HG03066 (cell line): ENCODE measurements at regions not wholly inside any gene's neighbourhood (a gene's known extent, or its start where the extent isn't known, plus 50 kb on each side); places are given as distances from the start of the nearest gene placed in this dataset.
"Not testable (repeated sequence)": the region's sequence is repeated elsewhere in the genome, so short reads cannot be mapped to it uniquely, and the experiment has no call there.

Experiments used
- ATAC-seq: cut with Tn5 transposase; IDR thresholded peaks from one replicate; pipeline ENCODE4 v1.9.1; 2021; ENCODE audit warnings: low read depth; ENCODE audit not compliant: unreplicated experiment

GRCh38 chr7:26959290-26959689 is 94.9 kb upstream of the SKAP2 start:
- no peak for ATAC-seq

GRCh38 chr7:26958834-26959233 is 94.4 kb upstream of the SKAP2 start:
- no peak for ATAC-seq

- no peak for ATAC-seq
Measured at GRCh38 chr7:26955516-26955915, 91.1 kb upstream of the SKAP2 start.

- ATAC-seq, result no peak
Measured at GRCh38 chr7:26954951-26955350, 90.6 kb upstream of the SKAP2 start.

GRCh38 chr7:26951407-26951950 is 87.1 kb upstream of the SKAP2 start:
- no peak for ATAC-seq

GRCh38 chr7:26950889-26951288 is 86.5 kb upstream of the SKAP2 start:
- no peak for ATAC-seq

- no peak for ATAC-seq
Measured at GRCh38 chr7:26949319-26949718, 84.9 kb upstream of the SKAP2 start.

- ATAC-seq, result no peak
Measured at GRCh38 chr7:26948617-26949118, 84.3 kb upstream of the SKAP2 start.

GRCh38 chr7:26944501-26945358 is 80.3 kb upstream of the SKAP2 start:
- no peak for ATAC-seq

GRCh38 chr7:26937939-26938623 is 73.7 kb upstream of the SKAP2 start:
- no peak for ATAC-seq

GRCh38 chr7:26937306-26937705 is 72.9 kb upstream of the SKAP2 start:
- ATAC-seq, result no peak

GRCh38 chr7:26932616-26933015 is 68.2 kb upstream of the SKAP2 start:
- not testable (repeated sequence) for ATAC-seq

GRCh38 chr7:26930845-26931244 is 66.5 kb upstream of the SKAP2 start:
- ATAC-seq, result no peak

- no peak for ATAC-seq
Measured at GRCh38 chr7:26930201-26930600, 65.8 kb upstream of the SKAP2 start.

- no peak for ATAC-seq
Measured at GRCh38 chr7:26928703-26929347, 64.4 kb upstream of the SKAP2 start.

GRCh38 chr7:26925768-26926167 is 61.4 kb upstream of the SKAP2 start:
- ATAC-seq, result no peak

- no peak for ATAC-seq
Measured at GRCh38 chr7:26924149-26924767, 59.9 kb upstream of the SKAP2 start.

GRCh38 chr7:26919906-26920493 is 55.6 kb upstream of the SKAP2 start:
- no peak for ATAC-seq

GRCh38 chr7:26918241-26918640 is 53.9 kb upstream of the SKAP2 start:
- no peak for ATAC-seq

- ATAC-seq, result no peak
Measured at GRCh38 chr7:26916779-26917320, 52.5 kb upstream of the SKAP2 start.
